GM18508 (cell line): ENCODE measurements at regions not wholly inside any gene's neighbourhood (a gene's known extent, or its start where the extent isn't known, plus 50 kb on each side); places are given as distances from the start of the nearest gene placed in this dataset.
"Not testable (repeated sequence)": the region's sequence is repeated elsewhere in the genome, so short reads cannot be mapped to it uniquely, and the experiment has no call there.

ENCODE experiments used
- ATAC-seq: cut with Tn5 transposase; IDR thresholded peaks from one replicate; pipeline ENCODE4 v1.9.1; 2021; ENCODE audit warnings: moderate number of reproducible peaks; ENCODE audit not compliant: insufficient read depth, unreplicated experiment

GRCh38 chr3:8380904-8381704 is 120.5 kb upstream of the LMCD1 start:
- ATAC-seq = no peak

- no peak for ATAC-seq
Measured at GRCh38 chr3:8385848-8386620, 115.6 kb upstream of the LMCD1 start.

- no peak for ATAC-seq
Measured at GRCh38 chr3:8387571-8387970, 114.1 kb upstream of the LMCD1 start.

- no peak for ATAC-seq
Measured at GRCh38 chr3:8399686-8400085, 101.9 kb upstream of the LMCD1 start.

GRCh38 chr3:8400911-8401310 is 100.7 kb upstream of the LMCD1 start:
- ATAC-seq = no peak

GRCh38 chr3:8403996-8404395 is 97.6 kb upstream of the LMCD1 start:
- ATAC-seq = no peak

- ATAC-seq = no peak
Measured at GRCh38 chr3:8405144-8405543, 96.5 kb upstream of the LMCD1 start.

GRCh38 chr3:8406479-8406878 is 95.1 kb upstream of the LMCD1 start:
- no peak for ATAC-seq

GRCh38 chr3:8413337-8413926 is 88.2 kb upstream of the LMCD1 start:
- ATAC-seq = no peak

GRCh38 chr3:8416965-8417364 is 84.7 kb upstream of the LMCD1 start:
- ATAC-seq = no peak

- no peak for ATAC-seq
Measured at GRCh38 chr3:8420612-8421011, 81.0 kb upstream of the LMCD1 start.

- ATAC-seq = no peak
Measured at GRCh38 chr3:8421267-8421666, 80.4 kb upstream of the LMCD1 start.

GRCh38 chr3:8421711-8422110 is 79.9 kb upstream of the LMCD1 start:
- no peak for ATAC-seq

- no peak for ATAC-seq
Measured at GRCh38 chr3:8423307-8423706, 78.3 kb upstream of the LMCD1 start.

GRCh38 chr3:8424281-8424680 is 77.3 kb upstream of the LMCD1 start:
- no peak for ATAC-seq

GRCh38 chr3:8436661-8437287 is 64.8 kb upstream of the LMCD1 start:
- no peak for ATAC-seq

- ATAC-seq = no peak
Measured at GRCh38 chr3:8438507-8439079, 63.0 kb upstream of the LMCD1 start.

GRCh38 chr3:8440142-8440541 is 61.5 kb upstream of the LMCD1 start:
- not testable (repeated sequence) for ATAC-seq

GRCh38 chr3:8441969-8442559 is 59.6 kb upstream of the LMCD1 start:
- ATAC-seq = no peak

- no peak for ATAC-seq
Measured at GRCh38 chr3:8442993-8443650, 58.5 kb upstream of the LMCD1 start.
